HL-60 (cell line): ENCODE measurements at regions not wholly inside any gene's neighbourhood (a gene's known extent, or its start where the extent isn't known, plus 50 kb on each side); places are given as distances from the start of the nearest gene placed in this dataset.
"Not testable (repeated sequence)": the region's sequence is repeated elsewhere in the genome, so short reads cannot be mapped to it uniquely, and the experiment has no call there.

Source experiments
- DNase-seq, 2 experiments: peaks; one replicate each; pipeline ENCODE4 v3.0.0-alpha.2; 2010 to 2020; ENCODE audit warnings: low read depth in 1 of 2, low spot score in 1 of 2
- H3K27ac ChIP-seq: fragments of 250-450 bp; sonication (Bioruptor Pico); replicated peaks from 2 replicates; pipeline ENCODE4 v1.5.1; 2020; ENCODE audit warnings: mild to moderate bottlenecking, moderate library complexity
- H3K27me3 ChIP-seq: fragments of 250-450 bp; sonication (Bioruptor Pico); 2 replicates; pipeline ENCODE4 v1.5.1; 2021; ENCODE audit warnings: mild to moderate bottlenecking, moderate library complexity; ENCODE audit not compliant: insufficient read depth, poor library complexity, severe bottlenecking
- H3K4me3 ChIP-seq: replicated peaks from 2 replicates; pipeline ENCODE4 v1.5.1; 2011; ENCODE audit warnings: mild to moderate bottlenecking, control low read depth, low read length; ENCODE audit not compliant: insufficient read depth
- CTCF ChIP-seq: IDR thresholded peaks from one replicate; pipeline ENCODE4 v1.5.1; 2011; ENCODE audit warnings: low read length, control low read depth, inconsistent platforms; ENCODE audit not compliant: insufficient read depth
- GABPA ChIP-seq: IDR thresholded peaks from 2 replicates; pipeline ENCODE4 v1.6.1; 2012; ENCODE audit warnings: low read depth
- POLR2AphosphoS5 ChIP-seq: IDR thresholded peaks from 2 replicates; pipeline ENCODE4 v1.6.1; 2012; ENCODE audit warnings: low read depth
- REST ChIP-seq: IDR thresholded peaks from 2 replicates; pipeline ENCODE4 v1.6.1; 2012; ENCODE audit warnings: low read depth; ENCODE audit not compliant: insufficient replicate concordance
- SPI1 ChIP-seq: IDR thresholded peaks from 2 replicates; pipeline ENCODE4 v1.6.1; 2012; ENCODE audit warnings: low read depth, mild to moderate bottlenecking, borderline replicate concordance

GRCh38 chr10:21122907-21123306 is 225.8 kb upstream of the NEBL start:
- H3K27ac ChIP-seq: no peak overlapping the region
- no peak for DNase-seq
- TF ChIP-seq GABPA (no peak), SPI1 (no peak), REST (no peak), POLR2AphosphoS5 (no peak), CTCF (no peak)
- H3K27me3 ChIP-seq: no peaks in the 10 kb centered on the region
- no peak overlapping the region for H3K4me3 ChIP-seq

GRCh38 chr10:21121822-21122221 is 224.7 kb upstream of the NEBL start:
- H3K4me3 ChIP-seq, H3K27me3 ChIP-seq, DNase-seq: not testable (repeated sequence)

GRCh38 chr10:21114683-21115082 is 217.6 kb upstream of the NEBL start:
- Histone ChIP-seq H3K27me3 (no peaks in the 10 kb centered on the region), H3K27ac (no peak overlapping the region), H3K4me3 (no peak overlapping the region)
- no peak for DNase-seq
- TF ChIP-seq REST: no peak
- TF ChIP-seq POLR2AphosphoS5: no peak
- TF ChIP-seq SPI1: no peak
- TF ChIP-seq GABPA: no peak
- no peak for TF ChIP-seq CTCF

More at GRCh38 chr10:21121822-21122221, 224.7 kb upstream of the NEBL start:
- H3K27ac ChIP-seq: not testable (repeated sequence)

GRCh38 chr10:21110358-21110757 is 213.2 kb upstream of the NEBL start:
- Histone ChIP-seq H3K27me3 (no peaks in the 10 kb centered on the region), H3K4me3 (no peak overlapping the region), H3K27ac (no peak overlapping the region)
- TF ChIP-seq GABPA: no peak
- no peak for TF ChIP-seq POLR2AphosphoS5
- no peak for TF ChIP-seq SPI1
- TF ChIP-seq CTCF: no peak
- TF ChIP-seq REST: no peak
- DNase-seq: no peak

- not testable (repeated sequence) for H3K27ac ChIP-seq, H3K27me3 ChIP-seq, H3K4me3 ChIP-seq, DNase-seq
Measured at GRCh38 chr10:21106931-21107330, 209.8 kb upstream of the NEBL start.

- not testable (repeated sequence) for H3K27me3 ChIP-seq, DNase-seq, H3K4me3 ChIP-seq, H3K27ac ChIP-seq
Measured at GRCh38 chr10:21105331-21105730, 208.2 kb upstream of the NEBL start.
